Dermis microvascular lymphatic vessel endothelial cell (primary cell): ENCODE measurements at regions not wholly inside any gene's neighbourhood (a gene's known extent, or its start where the extent isn't known, plus 50 kb on each side); places are given as distances from the start of the nearest gene placed in this dataset.
A peak's percentile ranks its signal among the peaks of the same experiment; 100 is the strongest.

Experiments used
- DNase-seq, 2 donors: peaks; one replicate each; pipeline versions ENCODE4 v3.0.0 to v3.0.0-alpha.2; 2010; ENCODE audit warnings: low read depth in 2 of 2

- no peak for DNase-seq
Observed at GRCh38 chr21:38986806-38987632, 181.3 kb downstream of the ETS2 start.

- DNase-seq: no peak
Observed at GRCh38 chr21:38986406-38986805, 180.7 kb downstream of the ETS2 start.

GRCh38 chr21:38985568-38986378 lies 180.0 kb downstream of the ETS2 start:
- DNase-seq: no peak

- peak; percentile 43 to 72 for DNase-seq
Observed at GRCh38 chr21:38984982-38985567, 179.3 kb downstream of the ETS2 start.

- no peak for DNase-seq
Observed at GRCh38 chr21:38984568-38984967, 178.8 kb downstream of the ETS2 start.

GRCh38 chr21:38983560-38983959 lies 177.8 kb downstream of the ETS2 start:
- no peak for DNase-seq

- no peak for DNase-seq
Observed at GRCh38 chr21:38982804-38983203, 177.1 kb downstream of the ETS2 start.

- DNase-seq: no peak
Observed at GRCh38 chr21:38982096-38982495, 176.4 kb downstream of the ETS2 start.

- DNase-seq: no peak
Observed at GRCh38 chr21:38980416-38981313, 174.9 kb downstream of the ETS2 start.

GRCh38 chr21:38979271-38980121 lies 173.8 kb downstream of the ETS2 start:
- no peak for DNase-seq

- no peak for DNase-seq
Observed at GRCh38 chr21:38976900-38977299, 171.2 kb downstream of the ETS2 start.

GRCh38 chr21:38973552-38973951 lies 167.8 kb downstream of the ETS2 start:
- no peak for DNase-seq

- no peak for DNase-seq
Observed at GRCh38 chr21:38972078-38972477, 166.3 kb downstream of the ETS2 start.

GRCh38 chr21:38970765-38971164 lies 165.0 kb downstream of the ETS2 start:
- peak; percentile 17 to 35 for DNase-seq

GRCh38 chr21:38968887-38969543 lies 163.3 kb downstream of the ETS2 start:
- DNase-seq: no peak

GRCh38 chr21:38965910-38966504 lies 160.3 kb downstream of the ETS2 start:
- no peak for DNase-seq

- no peak for DNase-seq
Observed at GRCh38 chr21:38965241-38965640, 159.5 kb downstream of the ETS2 start.

- no peak for DNase-seq
Observed at GRCh38 chr21:38963006-38963405, 157.3 kb downstream of the ETS2 start.

GRCh38 chr21:38960251-38960650 lies 154.5 kb downstream of the ETS2 start:
- DNase-seq: no peak
